ENCODE measurements at regions not wholly inside any gene's neighbourhood (a gene's known extent, or its start where the extent isn't known, plus 50 kb on each side); places are given as distances from the start of the nearest gene placed in this dataset.

DNA sequence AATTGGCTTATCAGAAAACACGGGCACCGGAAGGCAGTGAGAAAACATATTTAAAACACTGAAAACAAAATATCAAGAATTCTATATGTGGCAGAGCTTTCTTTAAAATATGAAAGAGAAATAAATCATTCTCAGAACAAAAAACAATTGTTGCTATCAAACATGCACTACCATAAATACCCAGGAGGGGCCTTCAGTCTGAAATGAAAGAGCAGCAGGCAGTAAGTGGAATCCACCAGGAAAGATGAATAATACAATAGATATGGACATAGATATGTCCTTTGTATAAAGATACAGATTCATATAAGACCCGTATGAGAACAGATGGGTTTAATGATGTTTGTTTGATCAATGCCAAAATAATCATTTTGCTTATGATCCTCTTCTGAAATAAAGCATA, 142.0 kb downstream of the TMEM18 start:
- TF ChIP-seq, protein P1, sequence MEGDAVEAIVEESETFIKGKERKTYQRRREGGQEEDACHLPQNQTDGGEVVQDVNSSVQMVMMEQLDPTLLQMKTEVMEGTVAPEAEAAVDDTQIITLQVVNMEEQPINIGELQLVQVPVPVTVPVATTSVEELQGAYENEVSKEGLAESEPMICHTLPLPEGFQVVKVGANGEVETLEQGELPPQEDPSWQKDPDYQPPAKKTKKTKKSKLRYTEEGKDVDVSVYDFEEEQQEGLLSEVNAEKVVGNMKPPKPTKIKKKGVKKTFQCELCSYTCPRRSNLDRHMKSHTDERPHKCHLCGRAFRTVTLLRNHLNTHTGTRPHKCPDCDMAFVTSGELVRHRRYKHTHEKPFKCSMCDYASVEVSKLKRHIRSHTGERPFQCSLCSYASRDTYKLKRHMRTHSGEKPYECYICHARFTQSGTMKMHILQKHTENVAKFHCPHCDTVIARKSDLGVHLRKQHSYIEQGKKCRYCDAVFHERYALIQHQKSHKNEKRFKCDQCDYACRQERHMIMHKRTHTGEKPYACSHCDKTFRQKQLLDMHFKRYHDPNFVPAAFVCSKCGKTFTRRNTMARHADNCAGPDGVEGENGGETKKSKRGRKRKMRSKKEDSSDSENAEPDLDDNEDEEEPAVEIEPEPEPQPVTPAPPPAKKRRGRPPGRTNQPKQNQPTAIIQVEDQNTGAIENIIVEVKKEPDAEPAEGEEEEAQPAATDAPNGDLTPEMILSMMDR (IDR thresholded peaks at IDR 0.05; ENCODE audit: control extremely low read depth in 1 of 3, insufficient read depth in 1 of 3, low read depth in 1 of 3, low read length in 3 of 3) = peak in 1 of 3 experiments; percentile 15; a peak in 1 of 4 replicates
- no peak for TF ChIP-seq USF2 (IDR thresholded peaks at IDR 0.05; ENCODE audit: low read length)
